Keratinocyte (primary cell): ENCODE measurements at regions not wholly inside any gene's neighbourhood (a gene's known extent, or its start where the extent isn't known, plus 50 kb on each side); places are given as distances from the start of the nearest gene placed in this dataset.

Experiments used
- DNase-seq: peaks from one replicate; pipeline ENCODE4 v3.0.0-alpha.2; 2011; ENCODE audit warnings: low read depth, missing footprints, low spot score
- FAIRE-seq: peaks from 2 replicates; lab custom pipeline; 2011; peaks lifted over from hg19 to GRCh38; lab: Jason Lieb, UNC
- H2AFZ ChIP-seq: 2 replicates; pipeline ENCODE4 v1.6.0; 2012; ENCODE audit warnings: low read length, control low read depth, inconsistent platforms; ENCODE audit not compliant: control insufficient read depth
- H3K27ac ChIP-seq: 2 replicates; pipeline ENCODE4 v1.5.1; 2011; ENCODE audit warnings: low read length; ENCODE audit not compliant: control insufficient read depth, insufficient read depth
- H3K27me3 ChIP-seq: 3 replicates; pipeline ENCODE4 v1.6.0; 2011; ENCODE audit warnings: low read length; ENCODE audit not compliant: control insufficient read depth, insufficient read depth; ENCODE audit errors: extremely low read depth
- H3K36me3 ChIP-seq, 2 experiments: 2 replicates in 1 of 2; 3 replicates in 1 of 2; pipeline ENCODE4 v1.5.1; 2011; ENCODE audit warnings: low read length in 2 of 2, mild to moderate bottlenecking in 1 of 2; ENCODE audit not compliant: control insufficient read depth in 2 of 2, insufficient read depth in 2 of 2; ENCODE audit errors: extremely low read depth in 1 of 2
- H3K4me1 ChIP-seq: 3 replicates; pipeline ENCODE4 v1.5.1; 2011; ENCODE audit warnings: low read length; ENCODE audit not compliant: control insufficient read depth, insufficient read depth; ENCODE audit errors: extremely low read depth
- H3K4me2 ChIP-seq: 3 replicates; pipeline ENCODE4 v1.6.0; 2011; ENCODE audit warnings: low read depth, low read length; ENCODE audit not compliant: control insufficient read depth, insufficient read depth; ENCODE audit errors: extremely low read depth
- H3K4me3 ChIP-seq, 3 experiments: fragments of 200-600 bp in 1 of 3; sonication (generic) in 1 of 3; 2 replicates in 2 of 3; 3 replicates in 1 of 3; pipeline ENCODE4 v1.5.1; 2011 to 2016; ENCODE audit warnings: low read length in 3 of 3, mild to moderate bottlenecking in 3 of 3, control low read depth in 2 of 3, inconsistent platforms in 1 of 3, low read depth in 1 of 3, mixed read lengths in 1 of 3, mixed run types in 1 of 3, moderate library complexity in 1 of 3; ENCODE audit not compliant: control insufficient read depth in 2 of 3, insufficient read depth in 2 of 3; ENCODE audit errors: extremely low read depth in 1 of 3
- H3K79me2 ChIP-seq: 2 replicates; pipeline ENCODE4 v1.6.0; 2012; ENCODE audit warnings: low read length; ENCODE audit not compliant: control insufficient read depth, insufficient read depth
- H3K9ac ChIP-seq: 3 replicates; pipeline ENCODE4 v1.6.0; 2011; ENCODE audit warnings: low read length; ENCODE audit not compliant: control insufficient read depth, insufficient read depth; ENCODE audit errors: extremely low read depth
- H3K9me1 ChIP-seq: 3 replicates; pipeline ENCODE4 v1.6.0; 2011; ENCODE audit warnings: low read length; ENCODE audit not compliant: control insufficient read depth, insufficient read depth; ENCODE audit errors: extremely low read depth
- H3K9me3 ChIP-seq: 2 replicates; pipeline ENCODE4 v1.5.1; 2012; ENCODE audit warnings: low read depth, low read length; ENCODE audit not compliant: control insufficient read depth
- H4K20me1 ChIP-seq: 3 replicates; pipeline ENCODE4 v1.6.0; 2011; ENCODE audit warnings: low read length; ENCODE audit not compliant: control insufficient read depth, insufficient read depth; ENCODE audit errors: extremely low read depth
- EZH2 ChIP-seq: IDR thresholded peaks from one replicate; pipeline ENCODE4 v1.6.1; 2012; ENCODE audit warnings: inconsistent platforms, mild to moderate bottlenecking, low read length, moderate library complexity
- dilution Hi-C: fragments of 300-500 bp; cut with MboI; formaldehyde crosslinking; loops from one replicate; pipeline ENCODE4 v1.7.0; 2020; ENCODE audit warnings: low sequenced_read_pairs; ENCODE audit not compliant: extremely low pct_ligation_motif_present
- TF ChIP-seq, protein P1 (sequence below), 3 experiments: IDR thresholded peaks in 1 of 3; conservative IDR thresholded peaks in 1 of 3; optimal IDR thresholded peaks in 1 of 3; 2 replicates in 2 of 3; 3 replicates in 1 of 3; pipeline versions ENCODE3 to v1.5.1; 2011; ENCODE audit warnings: low read length in 3 of 3, mild to moderate bottlenecking in 3 of 3, moderate library complexity in 2 of 3, control low read depth in 1 of 3, inconsistent platforms in 1 of 3; ENCODE audit not compliant: insufficient read depth in 2 of 3; ENCODE audit errors: extremely low read depth in 1 of 3

GRCh38 chr12:34371050-34371449 lies 348.8 kb downstream of the ALG10 start:
- Histone ChIP-seq H4K20me1 (no peaks in the 10 kb centered on the region), H3K27ac (no peak overlapping the region), H3K9me1 (no peaks in the 10 kb centered on the region), H3K4me2 (no peak overlapping the region), H2AFZ (no peak overlapping the region), H3K27me3 (no peaks in the 10 kb centered on the region), H3K36me3 (no peaks in the 10 kb centered on the region), H3K4me3 (no peak overlapping the region), H3K4me1 (no peaks in the 10 kb centered on the region), H3K9ac (no peak overlapping the region), H3K9me3 (peaks cover 20% of the 10 kb centered on the region), H3K79me2 (no peaks in the 10 kb centered on the region)
- dilution Hi-C loops = no loop called here
- TF ChIP-seq, protein P1, sequence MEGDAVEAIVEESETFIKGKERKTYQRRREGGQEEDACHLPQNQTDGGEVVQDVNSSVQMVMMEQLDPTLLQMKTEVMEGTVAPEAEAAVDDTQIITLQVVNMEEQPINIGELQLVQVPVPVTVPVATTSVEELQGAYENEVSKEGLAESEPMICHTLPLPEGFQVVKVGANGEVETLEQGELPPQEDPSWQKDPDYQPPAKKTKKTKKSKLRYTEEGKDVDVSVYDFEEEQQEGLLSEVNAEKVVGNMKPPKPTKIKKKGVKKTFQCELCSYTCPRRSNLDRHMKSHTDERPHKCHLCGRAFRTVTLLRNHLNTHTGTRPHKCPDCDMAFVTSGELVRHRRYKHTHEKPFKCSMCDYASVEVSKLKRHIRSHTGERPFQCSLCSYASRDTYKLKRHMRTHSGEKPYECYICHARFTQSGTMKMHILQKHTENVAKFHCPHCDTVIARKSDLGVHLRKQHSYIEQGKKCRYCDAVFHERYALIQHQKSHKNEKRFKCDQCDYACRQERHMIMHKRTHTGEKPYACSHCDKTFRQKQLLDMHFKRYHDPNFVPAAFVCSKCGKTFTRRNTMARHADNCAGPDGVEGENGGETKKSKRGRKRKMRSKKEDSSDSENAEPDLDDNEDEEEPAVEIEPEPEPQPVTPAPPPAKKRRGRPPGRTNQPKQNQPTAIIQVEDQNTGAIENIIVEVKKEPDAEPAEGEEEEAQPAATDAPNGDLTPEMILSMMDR (optimal IDR thresholded peaks at IDR 0.05 in 1 of 3, IDR thresholded peaks at IDR 0.05 in 1 of 3, conservative IDR thresholded peaks at IDR 0.05 in 1 of 3; ENCODE audit: extremely low read depth in 1 of 3, insufficient read depth in 2 of 3, low read length in 3 of 3) = no peak
- no peak for TF ChIP-seq EZH2
- DNase-seq (no peak), FAIRE-seq (no peak)

GRCh38 chr12:34372003-34372402 lies 349.7 kb downstream of the ALG10 start:
- dilution Hi-C loops = no loop called here
- Histone ChIP-seq H3K9me1 (no peaks in the 10 kb centered on the region), H3K36me3 (no peaks in the 10 kb centered on the region), H3K27me3 (no peaks in the 10 kb centered on the region), H3K27ac (no peak overlapping the region), H3K4me3 (no peak overlapping the region), H2AFZ (no peak overlapping the region), H3K4me1 (no peaks in the 10 kb centered on the region), H3K9me3 (peaks cover 20% of the 10 kb centered on the region), H4K20me1 (no peaks in the 10 kb centered on the region), H3K79me2 (no peaks in the 10 kb centered on the region), H3K9ac (no peak overlapping the region), H3K4me2 (no peak overlapping the region)
- TF ChIP-seq, protein P1 (optimal IDR thresholded peaks at IDR 0.05 in 1 of 3, IDR thresholded peaks at IDR 0.05 in 1 of 3, conservative IDR thresholded peaks at IDR 0.05 in 1 of 3; ENCODE audit: extremely low read depth in 1 of 3, insufficient read depth in 2 of 3, low read length in 3 of 3) = no peak
- TF ChIP-seq EZH2 = no peak
- no peak for FAIRE-seq
- DNase-seq = no peak
